Mesenchymal stem cell (in vitro differentiated cells and primary cell): ENCODE measurements at regions not wholly inside any gene's neighbourhood (a gene's known extent, or its start where the extent isn't known, plus 50 kb on each side); places are given as distances from the start of the nearest gene placed in this dataset.

ENCODE experiments used
- DNase-seq: peaks from one replicate; pipeline ENCODE4 v3.0.0-alpha.2; 2013
- H2AFZ ChIP-seq: one replicate; pipeline ENCODE4 v1.6.1; 2013; ENCODE audit warnings: low read depth, mild to moderate bottlenecking, control low read depth, inconsistent platforms, low read length, moderate library complexity
- H2AK5ac ChIP-seq: 2 replicates; pipeline ENCODE4 v1.6.1; 2013; ENCODE audit warnings: low read length, moderate library complexity, mild to moderate bottlenecking, inconsistent platforms; ENCODE audit not compliant: severe bottlenecking
- H2BK120ac ChIP-seq: one replicate; pipeline ENCODE4 v1.6.1; 2013; ENCODE audit warnings: low read depth, mild to moderate bottlenecking, inconsistent platforms, low read length, moderate library complexity
- H2BK12ac ChIP-seq, 2 experiments: one replicate each; pipeline ENCODE4 v1.6.1; 2013; ENCODE audit warnings: inconsistent platforms in 2 of 2, low read length in 2 of 2, mild to moderate bottlenecking in 2 of 2, moderate library complexity in 2 of 2, control low read depth in 1 of 2
- H2BK15ac ChIP-seq: one replicate; pipeline ENCODE4 v1.6.1; 2013; ENCODE audit warnings: mild to moderate bottlenecking, low read depth, inconsistent platforms; ENCODE audit not compliant: poor library complexity, severe bottlenecking
- H2BK5ac ChIP-seq: 2 replicates; pipeline ENCODE4 v1.6.1; 2013; ENCODE audit warnings: low read depth, mild to moderate bottlenecking, low read length, control low read depth, inconsistent platforms; ENCODE audit not compliant: poor library complexity, severe bottlenecking
- H3K14ac ChIP-seq, 2 experiments: one replicate each; pipeline ENCODE4 v1.6.1; 2013; ENCODE audit warnings: inconsistent platforms in 2 of 2, low read length in 2 of 2, control low read depth in 1 of 2, mild to moderate bottlenecking in 1 of 2, moderate library complexity in 1 of 2
- H3K18ac ChIP-seq, 2 experiments: one replicate each; pipeline ENCODE4 v1.6.1; 2013; ENCODE audit warnings: inconsistent platforms in 2 of 2, low read length in 2 of 2, control low read depth in 1 of 2, low read depth in 1 of 2, mild to moderate bottlenecking in 1 of 2
- H3K23ac ChIP-seq, 2 experiments: one replicate each; pipeline ENCODE4 v1.6.1; 2013; ENCODE audit warnings: inconsistent platforms in 2 of 2, low read length in 2 of 2, mild to moderate bottlenecking in 2 of 2, moderate library complexity in 2 of 2, control low read depth in 1 of 2
- H3K27ac ChIP-seq: 2 replicates; pipeline ENCODE4 v1.5.1; 2013; ENCODE audit warnings: mild to moderate bottlenecking, moderate library complexity, low read length, control low read depth, inconsistent platforms; ENCODE audit not compliant: poor library complexity, severe bottlenecking
- H3K27me3 ChIP-seq, 2 experiments: 2 replicates each; pipeline versions ENCODE4 v1.6.1 to v1.7.0; 2013; ENCODE audit warnings: low read length in 2 of 2, mild to moderate bottlenecking in 2 of 2, moderate library complexity in 2 of 2, control low read depth in 1 of 2, inconsistent platforms in 1 of 2; ENCODE audit not compliant: control insufficient read depth in 1 of 2, insufficient read depth in 1 of 2
- H3K36me3 ChIP-seq, 2 experiments: 2 replicates each; pipeline versions ENCODE4 v1.6.1 to v1.7.0; 2013; ENCODE audit warnings: low read length in 2 of 2, control low read depth in 1 of 2, inconsistent platforms in 1 of 2, low read depth in 1 of 2, mild to moderate bottlenecking in 1 of 2; ENCODE audit not compliant: insufficient read depth in 2 of 2, control insufficient read depth in 1 of 2
- H3K4ac ChIP-seq, 2 experiments: one replicate each; pipeline ENCODE4 v1.6.1; 2013; ENCODE audit warnings: inconsistent platforms in 2 of 2, low read length in 2 of 2, mild to moderate bottlenecking in 2 of 2, moderate library complexity in 2 of 2, control low read depth in 1 of 2, low read depth in 1 of 2
- H3K4me1 ChIP-seq: 2 replicates; pipeline ENCODE4 v1.6.1; 2013; ENCODE audit warnings: low read depth, low read length, control low read depth; ENCODE audit not compliant: control insufficient read depth, insufficient read depth
- H3K4me2 ChIP-seq: 2 replicates; pipeline ENCODE4 v1.6.1; 2013; ENCODE audit warnings: low read length, mild to moderate bottlenecking, inconsistent platforms; ENCODE audit not compliant: poor library complexity, severe bottlenecking
- H3K4me3 ChIP-seq, 2 experiments: 2 replicates each; pipeline versions ENCODE4 v1.5.1 to v1.7.0; 2013; ENCODE audit warnings: low read length in 2 of 2, mild to moderate bottlenecking in 2 of 2, control low read depth in 1 of 2, low read depth in 1 of 2; ENCODE audit not compliant: insufficient read depth in 1 of 2
- H3K79me1 ChIP-seq: replicated peaks from 2 replicates; pipeline ENCODE4 v1.6.1; 2013; ENCODE audit warnings: mild to moderate bottlenecking, control low read depth, low read length, inconsistent platforms; ENCODE audit not compliant: poor library complexity, severe bottlenecking
- H3K9ac ChIP-seq: 2 replicates; pipeline ENCODE4 v1.7.0; 2013; ENCODE audit warnings: mild to moderate bottlenecking, low read length, moderate library complexity
- H3K9me3 ChIP-seq: 2 replicates; pipeline ENCODE4 v1.7.0; 2013; ENCODE audit warnings: mild to moderate bottlenecking, low read length; ENCODE audit not compliant: control insufficient read depth
- H4K8ac ChIP-seq: one replicate; pipeline ENCODE4 v1.6.1; 2013; ENCODE audit warnings: inconsistent platforms, mild to moderate bottlenecking, low read length, moderate library complexity
- H4K91ac ChIP-seq: one replicate; pipeline ENCODE4 v1.6.1; 2013; ENCODE audit warnings: mild to moderate bottlenecking, low read length, inconsistent platforms
- WGBS: methylation state at CpG from one replicate; pipeline ENCODE4 v1.1.7; 2013; ENCODE audit warnings: mixed read lengths; 5-methylcytosine and 5-hydroxymethylcytosine counted together

- Histone ChIP-seq H2BK12ac (no peak overlapping the region), H3K27me3 (no peaks in the 10 kb centered on the region), H3K18ac (no peak overlapping the region), H2AK5ac (no peak overlapping the region), H2BK120ac (no peak overlapping the region), H3K4ac (no peak overlapping the region), H3K4me2 (no peak overlapping the region), H3K79me1 (no peaks in the 10 kb centered on the region), H2AFZ (no peak overlapping the region), H3K27ac (no peak overlapping the region), H3K4me1 (no peaks in the 10 kb centered on the region), H4K8ac (no peak overlapping the region), H3K9me3 (no peaks in the 10 kb centered on the region), H3K4me3 (no peak overlapping the region), H4K91ac (no peak overlapping the region), H3K23ac (no peak overlapping the region), H2BK5ac (no peak overlapping the region), H3K9ac (no peak overlapping the region), H3K14ac (no peak overlapping the region), H3K36me3 (no peaks in the 10 kb centered on the region), H2BK15ac (no peak overlapping the region)
- no peak for DNase-seq
- WGBS, result 85% methylated on average over 8 of the region's 12 CpGs
These were observed 82.8 kb downstream of the PPP4R3C start for GRCh38 chrX:27380163-27380845.

- Histone ChIP-seq H3K4me1 (no peaks in the 10 kb centered on the region), H4K91ac (no peak overlapping the region), H3K4ac (no peak overlapping the region), H2AFZ (no peak overlapping the region), H3K9me3 (no peaks in the 10 kb centered on the region), H4K8ac (no peak overlapping the region), H2BK12ac (no peak overlapping the region), H3K27me3 (no peaks in the 10 kb centered on the region), H3K9ac (no peak overlapping the region), H3K23ac (no peak overlapping the region), H3K18ac (no peak overlapping the region), H3K36me3 (no peaks in the 10 kb centered on the region), H3K14ac (no peak overlapping the region), H2BK5ac (no peak overlapping the region), H3K4me3 (no peak overlapping the region), H3K79me1 (no peaks in the 10 kb centered on the region), H2BK15ac (no peak overlapping the region), H3K4me2 (no peak overlapping the region), H3K27ac (no peak overlapping the region), H2AK5ac (no peak overlapping the region), H2BK120ac (no peak overlapping the region)
- no peak for DNase-seq
- 100% methylated on average over 1 of the region's 3 CpGs for WGBS
These were observed 109.1 kb downstream of the PPP4R3C start for GRCh38 chrX:27354021-27354420.

- Histone ChIP-seq H4K8ac (no peak overlapping the region), H4K91ac (no peak overlapping the region), H2BK15ac (no peak overlapping the region), H2AFZ (no peak overlapping the region), H2BK5ac (no peak overlapping the region), H2BK12ac (no peak overlapping the region), H3K18ac (no peak overlapping the region), H3K9ac (no peak overlapping the region), H3K4me3 (no peak overlapping the region), H3K14ac (no peak overlapping the region), H2BK120ac (no peak overlapping the region), H3K4me2 (no peak overlapping the region), H3K79me1 (no peaks in the 10 kb centered on the region), H3K9me3 (no peaks in the 10 kb centered on the region), H3K27ac (no peak overlapping the region), H3K36me3 (no peaks in the 10 kb centered on the region), H3K4ac (no peak overlapping the region), H3K23ac (no peak overlapping the region), H3K27me3 (no peaks in the 10 kb centered on the region), H2AK5ac (no peak overlapping the region), H3K4me1 (no peaks in the 10 kb centered on the region)
- 0% methylated on average over 1 of the region's 6 CpGs for WGBS
- no peak for DNase-seq
These were observed 112.7 kb downstream of the PPP4R3C start for GRCh38 chrX:27350476-27350875.

- Histone ChIP-seq H3K79me1 (no peaks in the 10 kb centered on the region), H3K36me3 (no peaks in the 10 kb centered on the region), H3K9me3 (no peaks in the 10 kb centered on the region), H3K4me1 (no peaks in the 10 kb centered on the region), H2BK120ac (no peak overlapping the region), H3K4ac (no peak overlapping the region), H2AK5ac (no peak overlapping the region), H3K27me3 (no peaks in the 10 kb centered on the region), H2AFZ (no peak overlapping the region), H3K4me3 (no peak overlapping the region), H2BK15ac (no peak overlapping the region), H3K14ac (no peak overlapping the region), H3K27ac (no peak overlapping the region), H2BK5ac (no peak overlapping the region), H4K91ac (no peak overlapping the region), H2BK12ac (no peak overlapping the region), H3K18ac (no peak overlapping the region), H3K9ac (no peak overlapping the region), H3K23ac (no peak overlapping the region), H4K8ac (no peak overlapping the region), H3K4me2 (no peak overlapping the region)
- DNase-seq, result peak; percentile 0
- WGBS, result 100% methylated on average over 1 of the region's 9 CpGs
These were observed 126.6 kb downstream of the PPP4R3C start for GRCh38 chrX:27336466-27337091.
